ENCODE measurements at regions not wholly inside any gene's neighbourhood (a gene's known extent, or its start where the extent isn't known, plus 50 kb on each side); places are given as distances from the start of the nearest gene placed in this dataset.

- BruUV-seq (replicated peaks), result no TSS peak
- DNase-seq, result no peak
- H3K9me3 ChIP-seq (ENCODE audit: insufficient read depth, low read depth), result no peaks in the 10 kb centered on the region
- no peaks in the 10 kb centered on the region for H3K4me1 ChIP-seq (replicated peaks; ENCODE audit: insufficient read depth)
- H3K79me2 ChIP-seq (ENCODE audit: low read depth), result no peaks in the 10 kb centered on the region
- ChIA-PET CTCF (no interaction called here), POLR2A (ENCODE audit: unreplicated experiment) (interaction anchor here (0.6 kb wide), 1 partner anchor 377 kb away, joined by 3 read pairs; no protein-coding TSS in a partner anchor)
- H3K27ac ChIP-seq, result no peak overlapping the region
- TF ChIP-seq CTCF (conservative IDR thresholded peaks at IDR 0.05), result no peak
- TF ChIP-seq EZH2 (IDR thresholded peaks at IDR 0.05; ENCODE audit: low read depth), result no peak
- no peaks in the 10 kb centered on the region for H3K27me3 ChIP-seq (ENCODE audit: insufficient read depth, low read depth)
- H3K4me3 ChIP-seq, result no peak overlapping the region
- H3F3A ChIP-seq (ENCODE audit: insufficient read depth, low read depth), result no peaks in the 10 kb centered on the region
- no peak overlapping the region for H2AFZ ChIP-seq
- no peaks in the 10 kb centered on the region for H3K9me2 ChIP-seq (ENCODE audit: insufficient read depth)
- intact Hi-C loops (cut with micrococcal nuclease; ENCODE audit: unreplicated experiment), result no loop called here
- no peaks in the 10 kb centered on the region for H3K36me3 ChIP-seq (ENCODE audit: low read depth)
- no peaks in the 10 kb centered on the region for H4K20me1 ChIP-seq (ENCODE audit: insufficient read depth)
- no peak overlapping the region for H3K4me2 ChIP-seq
Observed at GRCh38 chr7:26588511-26588910, 275.9 kb downstream of the SKAP2 start.

DNA sequence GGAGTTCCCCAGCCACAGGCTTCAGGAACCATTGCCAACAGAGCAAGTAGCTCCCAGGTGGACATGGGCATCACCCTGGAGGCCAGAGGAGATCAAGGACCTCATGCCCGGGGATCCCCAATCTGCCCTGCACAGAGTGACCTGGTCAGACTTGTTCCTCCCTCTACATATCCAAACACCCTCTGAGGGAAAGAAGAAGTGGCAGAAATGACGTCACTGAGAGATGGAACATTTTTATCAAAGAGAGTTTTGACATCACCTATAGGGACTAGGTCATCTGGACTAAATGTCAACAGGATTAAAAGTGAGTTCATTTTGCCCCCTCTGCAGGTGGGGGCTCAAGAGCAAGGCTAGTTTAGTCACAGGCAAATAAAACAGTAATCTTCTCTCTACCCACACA is 273.7 kb downstream of the SKAP2 start:
- no peaks in the 10 kb centered on the region for H3K9me3 ChIP-seq (ENCODE audit: insufficient read depth, low read depth)
- no peaks in the 10 kb centered on the region for H4K20me1 ChIP-seq (ENCODE audit: insufficient read depth)
- BruUV-seq (replicated peaks), result no TSS peak
- ChIA-PET POLR2A (ENCODE audit: unreplicated experiment) (no interaction called here), CTCF (no interaction called here)
- H3K79me2 ChIP-seq (ENCODE audit: low read depth), result no peaks in the 10 kb centered on the region
- no peak for DNase-seq
- H3K4me3 ChIP-seq, result no peak overlapping the region
- H3K27me3 ChIP-seq (ENCODE audit: insufficient read depth, low read depth), result no peaks in the 10 kb centered on the region
- intact Hi-C loops (cut with micrococcal nuclease; ENCODE audit: unreplicated experiment), result no loop called here
- H3K4me1 ChIP-seq (replicated peaks; ENCODE audit: insufficient read depth), result no peaks in the 10 kb centered on the region
- H2AFZ ChIP-seq, result no peak overlapping the region
- no peaks in the 10 kb centered on the region for H3K36me3 ChIP-seq (ENCODE audit: low read depth)
- H3K4me2 ChIP-seq, result no peak overlapping the region
- no peaks in the 10 kb centered on the region for H3F3A ChIP-seq (ENCODE audit: insufficient read depth, low read depth)
- no peaks in the 10 kb centered on the region for H3K9me2 ChIP-seq (ENCODE audit: insufficient read depth)
- TF ChIP-seq CTCF (conservative IDR thresholded peaks at IDR 0.05) (no peak), EZH2 (IDR thresholded peaks at IDR 0.05; ENCODE audit: low read depth) (no peak)
- no peak overlapping the region for H3K27ac ChIP-seq

DNA sequence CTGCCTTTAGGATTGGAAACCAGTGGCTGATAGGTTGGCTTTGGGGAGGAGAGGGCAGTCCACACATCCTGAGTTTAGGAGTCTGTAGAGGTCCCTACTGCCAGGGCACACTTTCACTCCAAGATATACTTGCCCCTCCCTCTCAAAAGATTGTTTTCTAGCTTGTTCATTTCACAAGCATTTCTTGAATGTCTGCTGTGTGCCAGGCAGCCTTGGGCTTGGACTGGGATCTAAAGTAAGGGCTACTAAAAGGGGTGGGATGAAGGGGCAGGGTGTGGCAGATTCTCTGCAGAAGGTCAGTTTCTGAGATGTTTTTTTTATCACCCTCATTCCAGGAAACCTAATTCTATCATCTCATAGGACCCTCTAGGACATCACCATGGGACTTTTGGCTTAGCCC is 272.4 kb downstream of the SKAP2 start:
- H3K27me3 ChIP-seq (ENCODE audit: insufficient read depth, low read depth), result no peaks in the 10 kb centered on the region
- H3K4me3 ChIP-seq, result no peak overlapping the region
- TF ChIP-seq EZH2 (IDR thresholded peaks at IDR 0.05; ENCODE audit: low read depth) (no peak), CTCF (conservative IDR thresholded peaks at IDR 0.05) (no peak)
- H3F3A ChIP-seq (ENCODE audit: insufficient read depth, low read depth), result no peaks in the 10 kb centered on the region
- H2AFZ ChIP-seq, result no peak overlapping the region
- CTCF ChIA-PET, result no interaction called here
- H3K4me1 ChIP-seq (replicated peaks; ENCODE audit: insufficient read depth), result no peaks in the 10 kb centered on the region
- no peak overlapping the region for H3K4me2 ChIP-seq
- H3K9me3 ChIP-seq (ENCODE audit: insufficient read depth, low read depth), result no peaks in the 10 kb centered on the region
- H3K9me2 ChIP-seq (ENCODE audit: insufficient read depth), result no peaks in the 10 kb centered on the region
- no peak overlapping the region for H3K27ac ChIP-seq
- BruUV-seq (replicated peaks), result no TSS peak
- no peaks in the 10 kb centered on the region for H4K20me1 ChIP-seq (ENCODE audit: insufficient read depth)
- H3K79me2 ChIP-seq (ENCODE audit: low read depth), result no peaks in the 10 kb centered on the region
- intact Hi-C loops (cut with micrococcal nuclease; ENCODE audit: unreplicated experiment), result no loop called here
- DNase-seq, result peak in 1 of 2 experiments; percentile 20
- POLR2A ChIA-PET (ENCODE audit: unreplicated experiment), result interaction anchor here (0.7 kb wide), 1 partner anchor 35 kb away, joined by 5 read pairs; no protein-coding TSS in a partner anchor
- no peaks in the 10 kb centered on the region for H3K36me3 ChIP-seq (ENCODE audit: low read depth)
